ENCODE measurements at regions not wholly inside any gene's neighbourhood (a gene's known extent, or its start where the extent isn't known, plus 50 kb on each side); places are given as distances from the start of the nearest gene placed in this dataset.

GRCh38 chr3:88779482-88779881 lies 327.9 kb upstream of the EPHA3 start (continued):
- TF ChIP-seq ZNF462 (CRISPR knock-in tag; IDR thresholded peaks at IDR 0.05): no peak
- TF ChIP-seq EZH2 (IDR thresholded peaks at IDR 0.05; ENCODE audit: low read depth, unreplicated experiment): no peak
- TF ChIP-seq ZNF114 (CRISPR knock-in tag; IDR thresholded peaks at IDR 0.05): no peak
- TF ChIP-seq STAT1 (IDR thresholded peaks at IDR 0.05; ENCODE audit: unreplicated experiment): no peak
- no peak for TF ChIP-seq CREB1 (CRISPR knock-in tag; IDR thresholded peaks at IDR 0.05; ENCODE audit: low read depth)
- no peak for TF ChIP-seq POLR2AphosphoS5 (IDR thresholded peaks at IDR 0.05; ENCODE audit: low read depth)
- TF ChIP-seq EZH2phosphoT487 (IDR thresholded peaks at IDR 0.05; ENCODE audit: unreplicated experiment): no peak
- TF ChIP-seq ZNF331 (CRISPR knock-in tag; IDR thresholded peaks at IDR 0.05; ENCODE audit: low read depth): no peak
- TF ChIP-seq NANOG (IDR thresholded peaks at IDR 0.05; ENCODE audit: borderline replicate concordance): no peak

GRCh38 chr3:88784925-88785324 lies 322.5 kb upstream of the EPHA3 start:
- Histone ChIP-seq H3K79me2 (replicated peaks; ENCODE audit: insufficient read depth) (no peaks in the 10 kb centered on the region), H3K27me3 (ENCODE audit: insufficient read depth) (no peaks in the 10 kb centered on the region), H3K27ac (ENCODE audit: low read depth) (no peak overlapping the region), H3K9me2 (ENCODE audit: insufficient read depth) (peaks cover 12% of the 10 kb centered on the region; the same call in 1 of the 2 replicates), H3K4me1 (ENCODE audit: insufficient read depth) (no peaks in the 10 kb centered on the region), H3K4me3 (no peak overlapping the region), H4K20me1 (replicated peaks; ENCODE audit: insufficient read depth) (no peaks in the 10 kb centered on the region), H3K36me3 (ENCODE audit: insufficient read depth) (no peaks in the 10 kb centered on the region), H3F3A (replicated peaks; ENCODE audit: low read depth) (no peaks in the 10 kb centered on the region), H3K4me2 (no peak overlapping the region), H2AFZ (no peak overlapping the region)
- ATAC-seq (no peak), DNase-seq (ENCODE audit: low spot score) (no peak)
- peaks cover 5% of the 10 kb centered on the region; the same call in 2 of the 3 replicates for H3K36me3 Mint-ChIP-seq (ENCODE audit: low read depth)
- no peaks in the 10 kb centered on the region for H3K4me1 Mint-ChIP-seq
- H3K4me3 Mint-ChIP-seq: no peak overlapping the region
- TF ChIP-seq ZNF114 (CRISPR knock-in tag; IDR thresholded peaks at IDR 0.05) (no peak), NANOG (IDR thresholded peaks at IDR 0.05; ENCODE audit: borderline replicate concordance) (no peak), ETS1 (IDR thresholded peaks at IDR 0.05) (no peak), CTCF (conservative IDR thresholded peaks at IDR 0.05; ENCODE audit: low read depth in 2 of 2) (no peak)
- H3K27me3 Mint-ChIP-seq (ENCODE audit: insufficient read depth, low read depth, poor library complexity): no peaks in the 10 kb centered on the region
- no peak overlapping the region for H3K27ac Mint-ChIP-seq
- H3K9me3 Mint-ChIP-seq: peaks cover 14% of the 10 kb centered on the region

All from GM23338 (cell line).